ENCODE measurements at regions not wholly inside any gene's neighbourhood (a gene's known extent, or its start where the extent isn't known, plus 50 kb on each side); places are given as distances from the start of the nearest gene placed in this dataset.

- H3K4me1 ChIP-seq (replicated peaks in 1 of 2; ENCODE audit: control insufficient read depth in 2 of 2, insufficient read depth in 2 of 2, low read length in 2 of 2) = no peaks in the 10 kb centered on the region
- no peak overlapping the region for H3K27ac ChIP-seq (ENCODE audit: extremely low read depth, low read depth, low read length)
- no peaks in the 10 kb centered on the region for H3K36me3 ChIP-seq (ENCODE audit: control insufficient read depth, insufficient read depth, low read length)
- H3K9me3 ChIP-seq (replicated peaks; ENCODE audit: control insufficient read depth, insufficient read depth, low read depth, low read length) = no peaks in the 10 kb centered on the region
- WGBS (ENCODE audit: insufficient coverage, low coverage, missing lambda C conversion rate) = 2% methylated on average over 13 of the region's 18 CpGs
- FAIRE-seq = no peak
- TF ChIP-seq TAF1 (IDR thresholded peaks at IDR 0.05; ENCODE audit: control insufficient read depth, extremely low read depth, insufficient read depth, low read length, severe bottlenecking) (no peak), RHOXF2B (CRISPR knock-in tag; conservative IDR thresholded peaks at IDR 0.05) (no peak), CHCHD3 (CRISPR knock-in tag; IDR thresholded peaks at IDR 0.05) (no peak), MAFF (IDR thresholded peaks at IDR 0.05; ENCODE audit: low read length) (no peak), ATF2 (CRISPR knock-in tag; IDR thresholded peaks at IDR 0.05) (no peak)
- no TSS peak for BruUV-seq (replicated peaks)
- H3K4me3 ChIP-seq = no peak overlapping the region
- no peak for DNase-seq (ENCODE audit: extremely low read depth in 1 of 4, low spot score in 3 of 4)
- in situ Hi-C loops (cut with MboI) (no loop called here), intact Hi-C loops (cut with micrococcal nuclease) (no loop called here)
- H3K27me3 ChIP-seq (ENCODE audit: control insufficient read depth in 2 of 2, insufficient read depth in 2 of 2, low read length in 2 of 2) = no peaks in the 10 kb centered on the region
- no peaks in the 10 kb centered on the region for H3K9me1 ChIP-seq (ENCODE audit: control insufficient read depth, insufficient read depth, low read length)
- no peak overlapping the region for H3K9ac ChIP-seq (ENCODE audit: insufficient read depth in 1 of 2, low read depth in 2 of 2, low read length in 2 of 2)
- ChIA-PET CTCF (ENCODE audit: low intra/inter-chr PET ratio) (no interaction called here), POLR2A (no interaction called here)
- no peak for ATAC-seq
- H3K79me2 ChIP-seq (ENCODE audit: control insufficient read depth, insufficient read depth, low read length) = no peaks in the 10 kb centered on the region
- H4K20me1 ChIP-seq (replicated peaks; ENCODE audit: control insufficient read depth, insufficient read depth, low read length) = no peaks in the 10 kb centered on the region
- H2AFZ ChIP-seq (ENCODE audit: low read depth, low read length) = no peak overlapping the region
- no peak overlapping the region for H3K4me2 ChIP-seq (ENCODE audit: insufficient read depth, low read length)
Measured at GRCh38 chr16:35746963-35747657, 2287.7 kb downstream of the TP53TG3F start.

Measured in K562 (cell line).